Left kidney (tissue), 1 donor: ENCODE measurements at regions not wholly inside any gene's neighbourhood (a gene's known extent, or its start where the extent isn't known, plus 50 kb on each side); places are given as distances from the start of the nearest gene placed in this dataset.

ENCODE experiments used
- DNase-seq: peaks from one replicate; pipeline ENCODE4 v3.0.0-alpha.2; 2013

DNA sequence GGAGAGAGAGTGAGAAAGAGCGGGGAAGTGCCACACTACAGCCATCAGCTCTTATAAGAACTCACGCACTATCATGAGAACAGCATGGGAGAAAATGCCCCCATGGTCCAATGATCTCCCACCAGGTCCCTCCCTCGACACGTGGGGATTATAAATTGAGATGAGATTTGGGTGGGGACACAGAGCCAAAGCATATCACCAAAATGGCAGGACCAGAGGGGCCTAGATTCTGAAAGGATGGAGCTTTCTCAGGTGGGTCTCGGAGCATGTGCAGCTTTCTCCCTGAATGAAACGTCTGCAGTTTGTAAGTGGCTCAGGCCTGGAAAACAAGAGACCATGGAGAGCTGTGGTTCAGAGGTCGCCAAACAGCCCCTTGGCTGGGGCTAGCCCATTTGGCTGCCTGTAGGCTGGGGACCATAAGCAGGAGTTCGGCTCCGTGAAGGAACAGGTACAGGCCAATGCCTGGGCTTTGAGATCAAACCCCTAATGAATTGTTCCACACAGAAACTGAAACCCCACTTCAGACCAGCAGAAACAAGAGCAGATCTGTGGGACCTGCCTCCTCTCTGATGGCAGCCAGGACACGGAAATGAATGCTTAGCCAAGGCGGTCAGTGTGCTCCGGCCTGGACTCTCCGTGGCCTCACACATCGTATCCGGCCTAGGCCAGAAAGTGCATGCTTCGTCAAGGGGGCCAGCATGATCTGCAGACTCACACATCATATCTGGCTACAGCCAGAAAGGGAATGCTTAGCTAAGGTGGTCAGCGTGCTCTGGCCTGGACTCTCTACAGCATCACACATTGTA is 111.2 kb upstream of the TMEM18 start:
- no peak for DNase-seq

DNA sequence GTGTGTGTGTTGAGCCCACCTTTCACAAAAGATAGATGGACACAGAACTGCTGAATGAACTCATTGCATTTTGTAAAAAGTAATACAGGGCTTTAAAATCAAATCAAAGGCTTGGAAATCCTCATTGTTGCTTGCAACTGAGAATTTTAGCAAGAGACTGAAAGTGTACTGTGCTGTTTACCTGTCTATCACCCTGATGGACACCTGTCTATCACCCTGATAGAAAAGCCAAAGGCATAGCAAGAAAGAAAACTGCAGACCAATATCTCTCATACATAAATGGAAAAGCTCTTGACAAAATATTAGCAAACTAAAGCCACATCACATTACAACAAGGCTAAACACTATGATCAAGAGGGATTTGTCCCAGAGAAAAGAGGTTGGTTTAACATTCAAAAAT is 107.5 kb upstream of the TMEM18 start:
- no peak for DNase-seq

GRCh38 chr2:780581-780980 is 103.4 kb upstream of the TMEM18 start:
- DNase-seq = no peak

GRCh38 chr2:780002-780401 is 102.8 kb upstream of the TMEM18 start:
- DNase-seq = no peak

GRCh38 chr2:778731-779350 is 101.6 kb upstream of the TMEM18 start:
- no peak for DNase-seq

GRCh38 chr2:777546-777945 is 100.3 kb upstream of the TMEM18 start:
- no peak for DNase-seq

GRCh38 chr2:777051-777450 is 99.8 kb upstream of the TMEM18 start:
- no peak for DNase-seq

GRCh38 chr2:776487-776886 is 99.3 kb upstream of the TMEM18 start:
- DNase-seq = no peak

- no peak for DNase-seq
These were observed 98.8 kb upstream of the TMEM18 start for GRCh38 chr2:776038-776437.

- no peak for DNase-seq
These were observed 97.2 kb upstream of the TMEM18 start for GRCh38 chr2:774436-774835.

DNA sequence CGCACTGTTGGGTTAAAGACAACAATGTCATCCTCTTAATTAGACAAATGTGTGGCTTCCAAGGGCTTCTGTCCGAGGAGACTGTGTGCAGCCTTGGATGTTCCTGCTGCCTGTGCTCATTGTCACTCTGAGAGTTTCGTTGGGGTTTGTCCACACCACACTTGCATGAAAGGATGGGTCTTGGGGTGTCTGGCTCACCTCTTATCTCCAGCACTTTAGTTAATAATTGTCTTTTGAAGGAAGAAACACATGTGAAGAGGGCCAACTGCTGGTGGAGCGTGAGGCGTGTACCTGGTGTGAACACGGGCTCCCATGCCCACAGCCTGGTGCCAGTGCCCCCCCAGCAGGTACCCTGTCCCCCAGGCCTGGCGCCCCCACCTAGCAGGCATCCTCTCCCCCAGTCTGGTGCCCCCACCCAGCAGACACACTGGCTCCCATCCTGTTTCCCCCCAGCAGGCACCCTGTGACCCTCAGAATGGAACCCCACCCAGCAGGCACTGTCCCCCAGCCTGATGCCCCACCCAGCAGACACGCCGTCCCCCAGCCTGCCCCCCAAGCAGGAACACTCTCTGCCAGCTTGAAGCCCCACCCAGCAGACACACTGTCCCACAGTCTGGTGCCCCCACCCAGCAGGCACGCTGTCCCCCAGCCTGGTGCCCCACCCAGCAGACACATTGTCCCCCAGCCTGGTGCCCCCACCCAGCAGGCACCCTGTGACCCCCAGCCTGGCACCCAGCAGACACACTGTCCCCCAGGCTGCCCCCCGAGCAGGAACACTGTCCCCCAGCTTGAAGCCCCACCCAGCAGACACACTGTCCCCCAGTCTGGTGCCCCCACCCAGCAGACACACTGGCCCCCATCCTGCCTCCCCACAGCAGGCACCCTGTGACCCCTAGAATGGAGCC is 96.3 kb upstream of the TMEM18 start:
- no peak for DNase-seq

- no peak for DNase-seq
These were observed 94.3 kb upstream of the TMEM18 start for GRCh38 chr2:771538-771937.

DNA sequence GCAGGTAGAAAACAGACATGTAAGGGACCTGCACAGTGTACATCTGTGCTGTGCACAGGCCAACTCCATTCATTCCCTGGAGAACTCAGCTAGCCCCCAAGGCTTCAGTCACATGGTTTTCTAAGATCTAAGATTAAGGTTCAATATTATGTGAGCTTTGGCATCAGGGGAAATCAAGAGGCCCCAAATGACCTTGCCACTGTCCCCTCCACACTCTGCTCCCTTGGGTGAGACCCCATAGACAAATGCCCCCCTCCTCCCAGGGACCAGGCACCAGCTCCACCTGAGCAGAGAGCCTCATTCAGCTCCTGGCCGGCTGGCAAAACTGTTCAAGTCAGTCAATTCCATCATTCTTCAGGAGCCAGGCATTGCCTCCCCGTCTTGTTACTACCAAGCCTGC is 93.6 kb upstream of the TMEM18 start:
- DNase-seq = no peak

DNA sequence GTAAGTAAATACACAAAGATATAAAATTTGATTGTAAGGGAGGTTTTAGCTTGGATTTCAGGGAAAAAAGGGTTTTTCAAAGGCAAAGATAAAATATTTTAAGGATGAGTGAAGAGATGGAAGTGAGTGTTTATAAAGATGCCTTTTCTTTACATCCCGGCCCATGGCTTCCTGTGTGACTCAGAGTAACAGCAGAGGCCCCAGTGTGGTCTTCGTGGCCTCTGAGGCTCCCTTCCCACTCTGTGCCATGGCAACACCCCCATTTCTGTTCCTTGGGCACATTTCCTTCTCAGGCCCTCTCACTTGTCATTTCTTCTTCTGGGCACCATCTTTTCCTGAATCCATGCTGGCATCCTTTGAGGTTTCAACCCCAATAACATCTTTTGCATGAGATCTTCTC is 92.6 kb upstream of the TMEM18 start:
- DNase-seq = no peak

DNA sequence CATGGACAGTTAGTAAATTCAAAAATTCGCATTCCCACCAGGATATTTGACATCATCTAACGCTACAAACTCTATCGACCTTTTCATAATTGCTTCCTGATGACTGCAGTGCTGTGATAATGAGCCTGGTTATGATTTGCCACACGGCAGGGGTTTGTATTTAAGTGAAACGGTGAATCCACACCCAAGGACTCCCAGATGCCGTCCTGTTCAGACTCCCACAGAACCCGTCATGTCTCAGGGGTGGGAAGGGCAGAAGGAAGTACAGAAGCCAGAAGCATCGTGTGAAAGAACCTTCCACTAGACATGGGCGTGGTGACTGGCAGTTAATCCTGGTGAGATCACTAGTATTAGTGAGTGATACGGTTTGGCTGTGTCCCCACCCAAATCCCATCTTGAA is 91.2 kb upstream of the TMEM18 start:
- no peak for DNase-seq

DNA sequence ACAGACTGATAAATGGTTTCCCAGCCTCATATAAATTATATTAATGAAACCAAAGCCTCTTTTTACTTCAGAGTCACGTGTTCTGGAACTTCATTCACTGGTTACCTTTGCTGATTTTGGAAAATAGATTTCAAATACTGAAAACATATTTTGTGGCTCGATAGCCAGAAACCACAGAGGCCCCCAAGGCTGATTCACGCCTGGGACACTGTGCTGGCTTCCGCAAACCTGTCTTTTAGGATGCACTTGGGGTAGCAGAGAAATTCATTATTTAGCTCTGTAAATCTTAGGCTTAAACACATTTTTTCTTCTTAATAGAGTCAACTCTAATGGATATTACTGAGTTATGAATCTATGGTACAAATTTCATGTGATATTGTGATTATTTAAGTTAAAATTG is 90.7 kb upstream of the TMEM18 start:
- DNase-seq = no peak

DNA sequence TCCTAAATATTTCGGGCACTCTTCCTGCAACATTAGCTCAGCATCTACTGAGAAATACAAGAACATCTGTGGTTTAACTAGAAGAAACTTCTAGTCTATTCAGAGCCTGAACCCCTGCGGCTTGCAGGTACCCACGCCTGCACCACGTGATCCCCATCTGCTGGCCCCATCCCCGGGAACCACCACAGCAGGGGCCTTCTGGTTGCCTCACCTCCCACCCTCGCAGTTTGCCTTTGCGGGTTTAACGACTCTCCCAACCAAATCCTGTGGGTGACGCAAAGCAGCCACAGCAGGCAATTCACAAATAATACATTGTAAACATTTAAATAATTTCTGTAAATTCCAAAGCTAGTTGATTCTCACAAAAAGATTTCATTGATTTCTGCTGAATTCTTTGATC is 90.2 kb upstream of the TMEM18 start:
- no peak for DNase-seq

DNA sequence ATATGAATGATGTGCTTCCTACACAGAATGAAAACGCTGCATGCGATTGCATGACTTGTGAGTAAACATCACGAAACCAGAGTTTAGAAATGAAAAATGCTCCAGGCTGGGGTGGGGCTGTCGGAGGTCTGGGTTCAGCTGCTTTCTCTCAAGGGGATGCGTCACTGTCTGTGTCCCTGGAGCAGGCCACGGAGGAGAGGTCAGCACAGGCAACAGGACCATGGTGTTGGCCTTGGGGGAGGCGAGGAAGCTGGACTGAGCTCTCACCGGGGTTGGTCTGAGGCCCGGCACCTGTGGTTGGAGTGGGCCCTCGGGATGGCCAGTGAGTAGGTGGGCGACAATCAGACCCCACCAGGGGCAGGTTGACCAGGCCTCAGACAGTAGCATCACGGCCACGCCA is 89.0 kb upstream of the TMEM18 start:
- no peak for DNase-seq

- DNase-seq = no peak
These were observed 88.2 kb upstream of the TMEM18 start for GRCh38 chr2:765369-765768.

DNA sequence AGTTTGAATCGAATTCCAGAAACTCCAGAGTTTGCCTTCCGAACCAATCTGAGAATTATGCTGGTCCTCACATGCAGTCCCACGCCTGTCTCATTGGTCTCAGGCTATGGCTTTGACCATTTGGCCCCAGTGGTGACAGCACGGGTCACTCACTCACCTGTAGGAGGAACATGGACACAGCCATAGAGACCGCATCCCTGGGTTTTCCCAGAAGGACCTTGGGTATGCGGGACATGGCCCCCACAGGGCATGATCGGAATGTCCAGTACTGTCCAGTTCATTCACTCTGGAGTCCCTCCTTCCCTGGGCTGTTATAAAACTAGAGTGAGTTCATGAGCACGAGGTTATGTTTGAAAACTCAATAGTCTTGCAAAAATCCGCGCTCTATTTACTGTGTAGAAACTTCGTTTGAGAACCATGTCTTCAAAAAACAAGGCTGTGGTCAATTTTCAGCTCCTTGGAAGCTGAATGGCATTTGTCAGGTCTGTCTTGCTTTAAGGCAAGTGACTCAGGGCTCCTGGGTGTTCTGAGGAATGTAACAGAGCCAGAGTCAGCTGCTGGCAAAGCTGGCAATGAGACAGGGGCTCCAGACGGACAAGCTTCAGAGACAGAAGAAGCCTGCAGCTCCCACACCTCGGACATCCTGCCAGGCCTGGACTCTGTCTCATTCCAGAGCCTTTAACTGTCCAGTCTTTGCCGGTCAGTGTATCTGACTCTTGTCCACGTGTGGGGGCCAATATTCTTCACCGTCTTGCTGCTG is 86.7 kb upstream of the TMEM18 start:
- DNase-seq = no peak

DNA sequence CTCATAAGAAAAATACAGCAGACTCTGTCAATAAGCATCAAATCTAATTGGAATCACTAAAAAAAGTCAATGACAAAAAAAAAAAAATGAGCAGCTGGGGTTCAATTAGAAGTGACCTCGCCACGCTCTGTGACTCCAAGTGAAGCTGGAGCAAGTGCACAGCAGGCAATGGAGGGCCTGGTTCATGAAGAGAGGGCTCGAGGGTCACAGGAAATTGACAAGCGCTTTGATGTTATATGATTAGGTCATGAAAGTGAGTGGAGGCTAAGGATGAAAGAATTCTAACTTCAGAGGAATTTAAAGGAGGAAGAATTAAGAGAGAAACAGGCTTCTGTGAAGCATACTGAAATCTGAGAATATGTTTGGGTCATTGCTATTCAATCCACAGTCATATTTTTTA is 85.4 kb upstream of the TMEM18 start:
- no peak for DNase-seq

GRCh38 chr2:761384-761783 is 84.2 kb upstream of the TMEM18 start:
- DNase-seq = no peak
